A673 (cell line): ENCODE measurements at regions not wholly inside any gene's neighbourhood (a gene's known extent, or its start where the extent isn't known, plus 50 kb on each side); places are given as distances from the start of the nearest gene placed in this dataset.

Source experiments
- BruUV-seq: library from RNA; stranded (reverse); fragments of 400-500 nt; replicated peaks from 2 replicates; lab custom pipeline; 2021; lab: Mats Ljungman, UMichigan
- CTCF ChIA-PET: fragments of 300-600 bp; sonication (Branson Sonifier 250); formaldehyde crosslinking; loops from one replicate; lab custom pipeline; 2022; ENCODE audit warnings: antibody characterized with exemption; lab: Charles Lee
- POLR2A ChIA-PET: fragments of 300-600 bp; sonication (Branson Sonifier 250); formaldehyde crosslinking; loops from one replicate; lab custom pipeline; 2022; ENCODE audit warnings: antibody characterized with exemption; ENCODE audit not compliant: low non-redundant PET; lab: Charles Lee
- DNase-seq: peaks from one replicate; pipeline ENCODE4 v3.0.0-alpha.2; 2015; ENCODE audit warnings: low spot score
- H3K27ac ChIP-seq: fragments of 200-600 bp; sonication (generic); 2 replicates; pipeline ENCODE4 v1.5.1; 2016; ENCODE audit warnings: mixed run types, low read depth, mild to moderate bottlenecking, mixed read lengths, antibody characterized with exemption, low read length; ENCODE audit not compliant: poor library complexity, severe bottlenecking
- H3K27me3 ChIP-seq: fragments of 200-600 bp; sonication (generic); replicated peaks from 2 replicates; pipeline ENCODE4 v1.6.1; 2017; ENCODE audit warnings: mixed run types, low read depth, mild to moderate bottlenecking, mixed read lengths, antibody characterized with exemption, low read length; ENCODE audit not compliant: insufficient read depth, poor library complexity
- H3K36me3 ChIP-seq: fragments of 200-600 bp; sonication (generic); 2 replicates; pipeline ENCODE4 v1.6.1; 2016; ENCODE audit warnings: mixed run types, mild to moderate bottlenecking, mixed read lengths, antibody characterized with exemption, low read length; ENCODE audit not compliant: insufficient read depth, poor library complexity, severe bottlenecking
- H3K4me1 ChIP-seq: fragments of 200-600 bp; sonication (generic); 2 replicates; pipeline ENCODE4 v1.6.1; 2017; ENCODE audit warnings: mixed run types, mild to moderate bottlenecking, mixed read lengths, antibody characterized with exemption, low read length; ENCODE audit not compliant: insufficient read depth, poor library complexity, severe bottlenecking
- H3K4me3 ChIP-seq: fragments of 200-600 bp; sonication (generic); 2 replicates; pipeline ENCODE4 v1.5.1; 2016; ENCODE audit warnings: low read depth, mixed run types, mild to moderate bottlenecking, mixed read lengths, low read length; ENCODE audit not compliant: poor library complexity, severe bottlenecking
- H3K9me3 ChIP-seq: fragments of 200-600 bp; sonication (generic); 2 replicates; pipeline ENCODE4 v1.6.1; 2016; ENCODE audit warnings: mixed run types, low read depth, mild to moderate bottlenecking, mixed read lengths, antibody characterized with exemption, low read length; ENCODE audit not compliant: poor library complexity, severe bottlenecking
- EZH2 ChIP-seq: fragments of 200-600 bp; sonication (generic); IDR thresholded peaks from 2 replicates; pipeline ENCODE4 v1.6.1; 2017; ENCODE audit warnings: borderline replicate concordance, low read depth, mild to moderate bottlenecking, mixed read lengths, antibody characterized with exemption, low read length; ENCODE audit not compliant: poor library complexity, severe bottlenecking
- intact Hi-C: fragments of 100-400 bp; cut with micrococcal nuclease; formaldehyde crosslinking; loops from one replicate; pipeline ENCODE4 v1.10.0; 2022; ENCODE audit not compliant: unreplicated experiment
- TF ChIP-seq, protein P1 (sequence below): fragments of 300-800, 200-600 bp; sonication (generic); conservative IDR thresholded peaks from 2 replicates; pipeline ENCODE4 v1.5.1; 2017; ENCODE audit warnings: low read depth, mild to moderate bottlenecking, antibody characterized with exemption, low read length, moderate library complexity, mixed read lengths

DNA sequence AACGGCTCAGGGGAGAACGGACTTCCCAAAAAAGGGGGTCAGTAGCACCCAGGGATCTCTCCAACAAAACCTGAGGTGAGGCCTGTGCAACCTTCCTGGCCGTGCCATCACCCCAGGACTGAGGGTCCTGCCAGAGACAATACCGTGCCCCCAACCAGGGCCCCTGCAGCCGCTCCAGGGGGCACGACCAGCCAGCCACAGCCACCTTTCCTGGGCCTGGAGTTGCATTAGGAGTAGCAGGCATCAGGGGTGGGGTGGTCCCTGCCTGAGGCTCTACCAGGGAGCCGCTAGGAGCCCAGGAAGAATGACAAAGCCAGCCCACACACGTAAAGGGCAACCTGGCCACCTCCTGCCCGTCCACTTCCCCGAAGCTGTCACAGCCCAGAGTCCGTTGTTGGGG lies 137.8 kb downstream of the BRD1 start:
- H3K9me3 ChIP-seq = no peaks in the 10 kb centered on the region
- no peaks in the 10 kb centered on the region for H3K4me1 ChIP-seq
- no peak overlapping the region for H3K4me3 ChIP-seq
- TF ChIP-seq, protein P1, sequence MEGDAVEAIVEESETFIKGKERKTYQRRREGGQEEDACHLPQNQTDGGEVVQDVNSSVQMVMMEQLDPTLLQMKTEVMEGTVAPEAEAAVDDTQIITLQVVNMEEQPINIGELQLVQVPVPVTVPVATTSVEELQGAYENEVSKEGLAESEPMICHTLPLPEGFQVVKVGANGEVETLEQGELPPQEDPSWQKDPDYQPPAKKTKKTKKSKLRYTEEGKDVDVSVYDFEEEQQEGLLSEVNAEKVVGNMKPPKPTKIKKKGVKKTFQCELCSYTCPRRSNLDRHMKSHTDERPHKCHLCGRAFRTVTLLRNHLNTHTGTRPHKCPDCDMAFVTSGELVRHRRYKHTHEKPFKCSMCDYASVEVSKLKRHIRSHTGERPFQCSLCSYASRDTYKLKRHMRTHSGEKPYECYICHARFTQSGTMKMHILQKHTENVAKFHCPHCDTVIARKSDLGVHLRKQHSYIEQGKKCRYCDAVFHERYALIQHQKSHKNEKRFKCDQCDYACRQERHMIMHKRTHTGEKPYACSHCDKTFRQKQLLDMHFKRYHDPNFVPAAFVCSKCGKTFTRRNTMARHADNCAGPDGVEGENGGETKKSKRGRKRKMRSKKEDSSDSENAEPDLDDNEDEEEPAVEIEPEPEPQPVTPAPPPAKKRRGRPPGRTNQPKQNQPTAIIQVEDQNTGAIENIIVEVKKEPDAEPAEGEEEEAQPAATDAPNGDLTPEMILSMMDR = no peak
- TF ChIP-seq EZH2 = no peak
- POLR2A ChIA-PET = interaction anchor here (0.6 kb wide), 1 partner anchor 458 kb away, joined by 8 read pairs; no protein-coding TSS in a partner anchor
- no peak overlapping the region for H3K27ac ChIP-seq
- intact Hi-C loops = no loop called here
- BruUV-seq = no TSS peak
- CTCF ChIA-PET = no interaction called here
- peaks cover under 1% of the 10 kb centered on the region for H3K27me3 ChIP-seq
- DNase-seq = no peak
- no peaks in the 10 kb centered on the region for H3K36me3 ChIP-seq

DNA sequence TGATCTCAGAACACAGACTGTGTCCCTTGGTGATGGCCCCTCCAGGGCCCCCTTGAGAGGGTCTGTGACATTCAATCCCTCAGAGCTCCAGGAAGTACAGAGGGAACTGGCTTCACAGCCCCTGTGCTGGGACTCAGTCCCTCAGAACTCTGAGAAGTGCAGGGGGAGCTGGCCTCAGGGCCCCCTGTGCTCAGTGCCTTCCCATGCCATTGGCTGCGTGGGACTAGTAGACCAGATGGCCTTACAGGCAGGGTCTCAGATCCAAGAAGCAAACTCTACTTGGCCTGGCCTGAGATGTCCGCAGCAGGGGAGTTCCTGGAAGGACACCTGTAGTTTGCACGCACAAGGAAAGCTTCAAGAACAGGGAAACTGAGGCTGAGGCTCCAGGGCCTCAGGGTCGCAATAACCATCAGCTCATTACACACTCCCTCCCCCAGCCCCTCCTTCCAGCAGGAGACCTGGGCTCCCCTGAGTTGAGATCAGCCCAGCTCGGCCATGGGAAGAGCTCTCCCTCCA lies 138.4 kb downstream of the BRD1 start:
- H3K27ac ChIP-seq = no peak overlapping the region
- no TSS peak for BruUV-seq
- intact Hi-C loops = no loop called here
- TF ChIP-seq EZH2 = no peak
- TF ChIP-seq, protein P1 = no peak
- peaks cover 3% of the 10 kb centered on the region for H3K27me3 ChIP-seq
- no peak for DNase-seq
- H3K4me1 ChIP-seq = no peaks in the 10 kb centered on the region
- ChIA-PET CTCF (no interaction called here), POLR2A (interaction anchor here (0.6 kb wide), 1 partner anchor 459 kb away, joined by 8 read pairs; no protein-coding TSS in a partner anchor)
- no peaks in the 10 kb centered on the region for H3K36me3 ChIP-seq
- H3K4me3 ChIP-seq = no peak overlapping the region
- no peaks in the 10 kb centered on the region for H3K9me3 ChIP-seq

DNA sequence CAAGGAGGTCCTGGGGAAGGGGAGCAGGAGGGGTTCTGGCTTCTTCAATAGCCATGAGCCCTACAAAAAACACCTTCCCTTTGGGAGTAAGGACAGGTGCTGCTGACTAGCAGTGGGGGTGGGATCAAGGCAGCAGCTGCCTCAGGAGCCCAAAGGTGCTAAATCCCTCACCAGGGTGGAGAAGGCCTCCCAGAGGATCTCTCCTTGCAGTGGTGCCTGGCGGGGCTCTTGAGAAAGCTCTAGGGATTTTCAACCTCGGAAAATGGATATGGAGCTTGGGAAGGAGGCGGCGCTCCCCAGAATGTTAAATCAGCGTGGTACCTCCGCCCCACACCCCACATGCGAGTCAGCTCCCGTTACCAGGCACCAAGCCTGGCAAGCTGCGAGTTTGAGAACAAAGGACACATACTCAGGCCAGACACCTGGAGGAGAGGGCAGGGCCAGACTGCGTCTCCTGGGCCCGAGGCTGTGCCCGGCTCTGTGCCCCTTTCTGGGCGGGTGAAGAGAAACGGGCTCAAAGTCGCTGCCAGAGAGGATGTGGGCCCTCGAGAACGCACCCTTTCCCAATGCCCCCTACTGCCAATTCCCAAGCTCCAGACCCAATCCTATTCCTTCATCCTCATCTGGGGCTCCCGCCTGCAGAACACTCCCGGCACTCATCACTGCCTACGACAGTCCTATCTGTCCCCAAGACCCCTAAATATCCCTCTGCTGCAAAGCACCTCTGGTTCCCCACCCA lies 139.0 kb downstream of the BRD1 start:
- Histone ChIP-seq H3K4me3 (no peak overlapping the region), H3K27me3 (peaks cover 6% of the 10 kb centered on the region), H3K36me3 (no peaks in the 10 kb centered on the region), H3K9me3 (no peaks in the 10 kb centered on the region), H3K27ac (no peak overlapping the region), H3K4me1 (no peaks in the 10 kb centered on the region)
- BruUV-seq = no TSS peak
- DNase-seq = no peak
- TF ChIP-seq EZH2 = no peak
- TF ChIP-seq, protein P1 = no peak
- ChIA-PET CTCF (no interaction called here), POLR2A (no interaction called here)
- intact Hi-C loops = no loop called here
